Uterus (tissue), 2 donors: ENCODE measurements at regions not wholly inside any gene's neighbourhood (a gene's known extent, or its start where the extent isn't known, plus 50 kb on each side); places are given as distances from the start of the nearest gene placed in this dataset.

Source experiments
- POLR2A ChIP-seq, 2 donors: fragments of 450-650 bp; IDR thresholded peaks; one replicate each; pipeline ENCODE4 v1.6.1; 2016; ENCODE audit warnings: antibody characterized with exemption in 2 of 2, mild to moderate bottlenecking in 1 of 2, moderate library complexity in 1 of 2
- TF ChIP-seq, protein P1 (sequence below), 4 experiments: fragments of 200-600 bp in 2 of 4; fragments of 450-650 bp in 2 of 4; sonication (generic) in 2 of 4; IDR thresholded peaks; one replicate each; pipeline ENCODE4 v1.5.1; 2016 to 2019; ENCODE audit warnings: antibody characterized with exemption in 4 of 4, mild to moderate bottlenecking in 2 of 4, moderate library complexity in 1 of 4

DNA sequence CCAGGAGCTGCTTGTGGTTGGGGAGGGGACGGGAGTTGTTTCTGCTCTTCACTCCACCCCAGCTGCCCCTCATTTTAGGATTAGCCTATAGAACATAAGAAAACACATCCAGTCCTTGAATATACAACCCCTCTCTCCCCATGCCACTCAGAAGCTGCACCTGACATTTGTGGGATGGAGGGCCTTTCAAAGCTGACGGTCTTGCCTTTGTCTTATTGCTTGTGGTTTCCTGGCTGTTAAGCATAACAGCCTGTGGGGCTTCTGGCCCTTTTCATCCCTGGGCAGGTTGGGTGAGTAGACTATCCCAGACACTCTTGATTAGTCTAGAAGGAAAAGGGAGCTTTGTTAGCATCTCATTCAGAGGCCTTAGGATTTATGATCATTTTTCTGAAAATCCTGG, 407.6 kb upstream of the BOD1L1 start:
- TF ChIP-seq, protein P1, sequence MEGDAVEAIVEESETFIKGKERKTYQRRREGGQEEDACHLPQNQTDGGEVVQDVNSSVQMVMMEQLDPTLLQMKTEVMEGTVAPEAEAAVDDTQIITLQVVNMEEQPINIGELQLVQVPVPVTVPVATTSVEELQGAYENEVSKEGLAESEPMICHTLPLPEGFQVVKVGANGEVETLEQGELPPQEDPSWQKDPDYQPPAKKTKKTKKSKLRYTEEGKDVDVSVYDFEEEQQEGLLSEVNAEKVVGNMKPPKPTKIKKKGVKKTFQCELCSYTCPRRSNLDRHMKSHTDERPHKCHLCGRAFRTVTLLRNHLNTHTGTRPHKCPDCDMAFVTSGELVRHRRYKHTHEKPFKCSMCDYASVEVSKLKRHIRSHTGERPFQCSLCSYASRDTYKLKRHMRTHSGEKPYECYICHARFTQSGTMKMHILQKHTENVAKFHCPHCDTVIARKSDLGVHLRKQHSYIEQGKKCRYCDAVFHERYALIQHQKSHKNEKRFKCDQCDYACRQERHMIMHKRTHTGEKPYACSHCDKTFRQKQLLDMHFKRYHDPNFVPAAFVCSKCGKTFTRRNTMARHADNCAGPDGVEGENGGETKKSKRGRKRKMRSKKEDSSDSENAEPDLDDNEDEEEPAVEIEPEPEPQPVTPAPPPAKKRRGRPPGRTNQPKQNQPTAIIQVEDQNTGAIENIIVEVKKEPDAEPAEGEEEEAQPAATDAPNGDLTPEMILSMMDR (IDR thresholded peaks at IDR 0.05) = no peak
- no peak for TF ChIP-seq POLR2A (IDR thresholded peaks at IDR 0.05)
